H9 (cell line): ENCODE measurements at regions not wholly inside any gene's neighbourhood (a gene's known extent, or its start where the extent isn't known, plus 50 kb on each side); places are given as distances from the start of the nearest gene placed in this dataset.

Source experiments
- DNase-seq: peaks from one replicate; pipeline ENCODE4 v3.0.0-alpha.2; 2017
- H2AFZ ChIP-seq: one replicate; pipeline ENCODE4 v1.6.1; 2013; ENCODE audit warnings: mild to moderate bottlenecking, low read length, control low read depth, moderate library complexity
- H2AK5ac ChIP-seq: 2 replicates; pipeline ENCODE4 v1.6.1; 2013; ENCODE audit warnings: low read length, control low read depth, mixed read lengths; ENCODE audit not compliant: insufficient read length
- H2BK120ac ChIP-seq: one replicate; pipeline ENCODE4 v1.6.1; 2013; ENCODE audit warnings: low read depth, mild to moderate bottlenecking, low read length, control low read depth, inconsistent platforms; ENCODE audit not compliant: poor library complexity, severe bottlenecking
- H2BK12ac ChIP-seq: 2 replicates; pipeline ENCODE4 v1.6.1; 2013; ENCODE audit warnings: low read length, control low read depth, mixed read lengths, low read depth; ENCODE audit not compliant: insufficient read length
- H2BK15ac ChIP-seq: 2 replicates; pipeline ENCODE4 v1.6.1; 2013; ENCODE audit warnings: low read depth, low read length, control low read depth
- H2BK20ac ChIP-seq: one replicate; pipeline ENCODE4 v1.6.1; 2013; ENCODE audit warnings: low read depth, mild to moderate bottlenecking, low read length, control low read depth, inconsistent platforms; ENCODE audit not compliant: poor library complexity, severe bottlenecking
- H2BK5ac ChIP-seq: 2 replicates; pipeline ENCODE4 v1.6.1; 2013; ENCODE audit warnings: low read length, control low read depth, mixed read lengths; ENCODE audit not compliant: insufficient read length
- H3K14ac ChIP-seq: 2 replicates; pipeline ENCODE4 v1.6.1; 2013; ENCODE audit warnings: low read length, control low read depth; ENCODE audit not compliant: insufficient read depth
- H3K18ac ChIP-seq: 2 replicates; pipeline ENCODE4 v1.6.1; 2013; ENCODE audit warnings: low read depth, mild to moderate bottlenecking, mixed read lengths, low read length, control low read depth; ENCODE audit not compliant: insufficient read length
- H3K23ac ChIP-seq: 2 replicates; pipeline ENCODE4 v1.6.1; 2013; ENCODE audit warnings: low read length, control low read depth, mixed read lengths, low read depth; ENCODE audit not compliant: insufficient read length
- H3K23me2 ChIP-seq: 2 replicates; pipeline ENCODE4 v1.6.1; 2013; ENCODE audit warnings: low read depth, mild to moderate bottlenecking, mixed read lengths, low read length, control low read depth; ENCODE audit not compliant: insufficient read length, poor library complexity, severe bottlenecking
- H3K27ac ChIP-seq: 2 replicates; pipeline ENCODE4 v1.5.1; 2013; ENCODE audit warnings: low read length, control low read depth, mixed read lengths, low read depth; ENCODE audit not compliant: insufficient read length
- H3K27me3 ChIP-seq: 2 replicates; pipeline ENCODE4 v1.6.1; 2013; ENCODE audit warnings: low read length, control low read depth, inconsistent platforms; ENCODE audit not compliant: insufficient read depth
- H3K4ac ChIP-seq: 2 replicates; pipeline ENCODE4 v1.6.1; 2013; ENCODE audit warnings: low read depth, mild to moderate bottlenecking, control low read depth, inconsistent platforms, low read length, moderate library complexity
- H3K4me1 ChIP-seq: 2 replicates; pipeline ENCODE4 v1.6.1; 2013; ENCODE audit warnings: low read length, control low read depth, inconsistent platforms; ENCODE audit not compliant: insufficient read depth
- H3K4me2 ChIP-seq: 2 replicates; pipeline ENCODE4 v1.6.1; 2013; ENCODE audit warnings: low read length, control low read depth, mixed read lengths; ENCODE audit not compliant: insufficient read length, insufficient read depth
- H3K56ac ChIP-seq: 2 replicates; pipeline ENCODE4 v1.6.1; 2013; ENCODE audit warnings: low read depth, mild to moderate bottlenecking, mixed read lengths, low read length, control low read depth; ENCODE audit not compliant: insufficient read length
- H3K79me1 ChIP-seq: 2 replicates; pipeline ENCODE4 v1.6.1; 2013; ENCODE audit warnings: low read depth, mild to moderate bottlenecking, moderate library complexity, low read length, control low read depth, inconsistent platforms; ENCODE audit not compliant: insufficient read depth, poor library complexity, severe bottlenecking
- H3K79me2 ChIP-seq: 2 replicates; pipeline ENCODE4 v1.6.1; 2013; ENCODE audit warnings: low read length, control low read depth, inconsistent platforms; ENCODE audit not compliant: insufficient read depth
- H3K9ac ChIP-seq: 2 replicates; pipeline ENCODE4 v1.6.1; 2013; ENCODE audit warnings: low read length, control low read depth, mixed read lengths; ENCODE audit not compliant: insufficient read length; ENCODE audit errors: extremely low read depth
- H3K9me3 ChIP-seq: one replicate; pipeline ENCODE4 v1.6.1; 2013; ENCODE audit warnings: low read depth, low read length, inconsistent platforms; ENCODE audit not compliant: control insufficient read depth
- H3T11ph ChIP-seq: one replicate; pipeline ENCODE4 v1.6.1; 2013; ENCODE audit warnings: mild to moderate bottlenecking, low read length, control low read depth, inconsistent platforms
- H4K20me1 ChIP-seq: one replicate; pipeline ENCODE4 v1.6.1; 2013; ENCODE audit not compliant: control insufficient read depth, insufficient read length, insufficient read depth
- H4K5ac ChIP-seq: 2 replicates; pipeline ENCODE4 v1.6.1; 2013; ENCODE audit warnings: low read depth, mild to moderate bottlenecking, mixed read lengths, low read length, control low read depth; ENCODE audit not compliant: insufficient read length
- H4K8ac ChIP-seq: replicated peaks from 2 replicates; pipeline ENCODE4 v1.6.1; 2013; ENCODE audit warnings: low read length, control low read depth, mixed read lengths, low read depth; ENCODE audit not compliant: insufficient read length
- H4K91ac ChIP-seq: 2 replicates; pipeline ENCODE4 v1.6.1; 2013; ENCODE audit warnings: low read depth, mild to moderate bottlenecking, moderate library complexity, mixed read lengths, low read length, control low read depth; ENCODE audit not compliant: insufficient read length
- H3K27ac Mint-ChIP-seq, 3 experiments: 2 replicates in 2 of 3; 3 replicates in 1 of 3; pipeline ENCODE4 v1.8.0; 2020 to 2021; ENCODE audit warnings: mixed read lengths in 3 of 3, mild to moderate bottlenecking in 1 of 3, moderate library complexity in 1 of 3
- H3K27me3 Mint-ChIP-seq: 2 replicates; pipeline ENCODE4 v1.8.0; 2021; ENCODE audit warnings: low read depth, mild to moderate bottlenecking, moderate library complexity, mixed read lengths
- H3K36me3 Mint-ChIP-seq, 3 experiments: 2 replicates in 2 of 3; 3 replicates in 1 of 3; pipeline ENCODE4 v1.8.0; 2020 to 2021; ENCODE audit warnings: low read depth in 3 of 3, mixed read lengths in 3 of 3; ENCODE audit not compliant: insufficient read depth in 1 of 3
- H3K4me1 Mint-ChIP-seq, 2 experiments: 2 replicates each; pipeline ENCODE4 v1.8.0; 2020; ENCODE audit warnings: mixed read lengths in 2 of 2
- H3K4me3 Mint-ChIP-seq, 2 experiments: 2 replicates in 1 of 2; 3 replicates in 1 of 2; pipeline ENCODE4 v1.8.0; 2020 to 2021; ENCODE audit warnings: mild to moderate bottlenecking in 2 of 2, mixed read lengths in 2 of 2, moderate library complexity in 1 of 2
- H3K9me3 Mint-ChIP-seq, 2 experiments: 2 replicates in 1 of 2; 3 replicates in 1 of 2; pipeline ENCODE4 v1.8.0; 2020; ENCODE audit warnings: mild to moderate bottlenecking in 2 of 2, mixed read lengths in 2 of 2, moderate library complexity in 1 of 2
- WGBS: extraction: QIAGEN DNeasy Blood & Tissue Kit; methylation state at CpG from one replicate; pipeline ENCODE4 v1.1.7; 2013; ENCODE audit warnings: missing lambda C conversion rate, low lambda C conversion rate, mixed read lengths; ENCODE audit not compliant: insufficient read length; ENCODE audit errors: extremely low coverage; 5-methylcytosine and 5-hydroxymethylcytosine counted together
- TF ChIP-seq, protein P1 (sequence below): fragments of 200-600 bp; sonication (generic); conservative IDR thresholded peaks from 3 replicates; pipeline ENCODE4 v1.8.0; 2021; ENCODE audit warnings: antibody characterized with exemption, mild to moderate bottlenecking

DNA sequence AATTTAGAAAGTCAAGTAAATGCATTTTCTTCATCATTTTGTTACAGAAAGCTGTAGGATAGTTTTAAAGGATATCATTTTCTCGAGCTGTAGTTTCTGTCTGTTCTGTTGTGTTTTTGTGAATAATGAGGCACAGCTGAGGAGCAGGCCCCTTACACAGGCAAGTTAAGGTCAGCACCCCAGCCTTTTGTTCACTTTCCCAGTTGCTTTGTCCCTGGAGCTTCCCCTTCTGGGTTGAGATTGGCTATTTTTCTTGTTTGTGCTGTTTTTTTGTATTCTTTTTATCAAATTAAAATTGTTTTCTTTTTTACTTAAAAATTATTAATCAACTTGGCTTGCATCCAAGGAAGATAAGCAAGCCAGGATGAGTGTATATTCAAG lies 213.8 kb upstream of the ACTBL2 start:
- Histone ChIP-seq H3T11ph (no peak overlapping the region), H2AK5ac (no peak overlapping the region), H4K20me1 (no peaks in the 10 kb centered on the region), H2BK120ac (no peak overlapping the region), H3K79me2 (no peaks in the 10 kb centered on the region), H4K8ac (no peak overlapping the region), H3K4me1 (peaks cover 2% of the 10 kb centered on the region; the same call in 1 of the 2 replicates), H4K5ac (no peak overlapping the region), H2BK12ac (no peak overlapping the region), H3K56ac (no peak overlapping the region), H3K4me2 (no peak overlapping the region), H2BK20ac (no peak overlapping the region), H4K91ac (no peak overlapping the region), H3K23ac (no peak overlapping the region), H2BK5ac (no peak overlapping the region), H3K4ac (no peak overlapping the region), H3K14ac (no peak overlapping the region), H3K27me3 (no peaks in the 10 kb centered on the region), H3K18ac (no peak overlapping the region), H3K79me1 (no peaks in the 10 kb centered on the region), H2BK15ac (no peak overlapping the region), H3K27ac (no peak overlapping the region), H3K23me2 (no peaks in the 10 kb centered on the region), H2AFZ (no peak overlapping the region), H3K9ac (no peak overlapping the region), H3K9me3 (no peaks in the 10 kb centered on the region)
- H3K9me3 Mint-ChIP-seq = no peaks in the 10 kb centered on the region
- no peaks in the 10 kb centered on the region for H3K36me3 Mint-ChIP-seq
- H3K4me1 Mint-ChIP-seq = peaks cover 22 to 24% of the 10 kb centered on the region in 2 experiments
- H3K27ac Mint-ChIP-seq = no peak overlapping the region
- no peak for DNase-seq
- no CpG with 5 or more reads among the region's 1 CpG for WGBS
- TF ChIP-seq, protein P1, sequence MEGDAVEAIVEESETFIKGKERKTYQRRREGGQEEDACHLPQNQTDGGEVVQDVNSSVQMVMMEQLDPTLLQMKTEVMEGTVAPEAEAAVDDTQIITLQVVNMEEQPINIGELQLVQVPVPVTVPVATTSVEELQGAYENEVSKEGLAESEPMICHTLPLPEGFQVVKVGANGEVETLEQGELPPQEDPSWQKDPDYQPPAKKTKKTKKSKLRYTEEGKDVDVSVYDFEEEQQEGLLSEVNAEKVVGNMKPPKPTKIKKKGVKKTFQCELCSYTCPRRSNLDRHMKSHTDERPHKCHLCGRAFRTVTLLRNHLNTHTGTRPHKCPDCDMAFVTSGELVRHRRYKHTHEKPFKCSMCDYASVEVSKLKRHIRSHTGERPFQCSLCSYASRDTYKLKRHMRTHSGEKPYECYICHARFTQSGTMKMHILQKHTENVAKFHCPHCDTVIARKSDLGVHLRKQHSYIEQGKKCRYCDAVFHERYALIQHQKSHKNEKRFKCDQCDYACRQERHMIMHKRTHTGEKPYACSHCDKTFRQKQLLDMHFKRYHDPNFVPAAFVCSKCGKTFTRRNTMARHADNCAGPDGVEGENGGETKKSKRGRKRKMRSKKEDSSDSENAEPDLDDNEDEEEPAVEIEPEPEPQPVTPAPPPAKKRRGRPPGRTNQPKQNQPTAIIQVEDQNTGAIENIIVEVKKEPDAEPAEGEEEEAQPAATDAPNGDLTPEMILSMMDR = no peak
- H3K27me3 Mint-ChIP-seq = no peaks in the 10 kb centered on the region
- H3K4me3 Mint-ChIP-seq = no peak overlapping the region
